CD4-positive, alpha-beta T cell (primary cell): ENCODE measurements at regions not wholly inside any gene's neighbourhood (a gene's known extent, or its start where the extent isn't known, plus 50 kb on each side); places are given as distances from the start of the nearest gene placed in this dataset.

Experiments used
- ATAC-seq: fragments of 200-7000 bp; cut with Tn5 transposase; one replicate; pipeline ENCODE4 v1.10.0; 2022; ENCODE audit warnings: mild to moderate bottlenecking; ENCODE audit not compliant: poor library complexity
- CTCF ChIA-PET: fragments of 350-600 bp; sonication (Branson Sonifier 250); formaldehyde crosslinking; loops from one replicate; lab custom pipeline; 2021; ENCODE audit warnings: antibody characterized with exemption, inconsistent platforms; lab: Charles Lee
- POLR2A ChIA-PET: fragments of 350-600 bp; sonication (Branson Sonifier 250); formaldehyde crosslinking; loops from one replicate; lab custom pipeline; 2021; ENCODE audit warnings: antibody characterized with exemption, inconsistent platforms; lab: Charles Lee
- DNase-seq, 14 experiments: peaks; one replicate each; pipeline ENCODE4 v3.0.0-alpha.2; 2013 to 2020; ENCODE audit warnings: mixed read lengths in 2 of 14
- H3K27ac ChIP-seq, 2 donors: one replicate each; pipeline versions ENCODE4 v1.5.1 to v1.7.0; 2013; ENCODE audit warnings: low read length in 2 of 2, low read depth in 1 of 2, mild to moderate bottlenecking in 1 of 2
- H3K27me3 ChIP-seq, 2 experiments: 1 replicate in 1 of 2; 2 replicates in 1 of 2; pipeline versions ENCODE4 v1.6.1 to v1.7.0; 2013; ENCODE audit warnings: low read length in 2 of 2, control low read depth in 1 of 2, mild to moderate bottlenecking in 1 of 2, moderate library complexity in 1 of 2; ENCODE audit not compliant: insufficient read depth in 2 of 2, control insufficient read depth in 1 of 2
- H3K36me3 ChIP-seq: one replicate; pipeline ENCODE4 v1.6.1; 2013; ENCODE audit warnings: low read length, control low read depth; ENCODE audit not compliant: insufficient read depth
- H3K4me1 ChIP-seq: one replicate; pipeline ENCODE4 v1.6.1; 2013; ENCODE audit warnings: low read length, control low read depth; ENCODE audit not compliant: insufficient read depth
- H3K4me3 ChIP-seq: one replicate; pipeline ENCODE4 v1.5.1; 2013; ENCODE audit warnings: mild to moderate bottlenecking, low read length, moderate library complexity
- H3K9me3 ChIP-seq, 2 experiments: 1 replicate in 1 of 2; 2 replicates in 1 of 2; pipeline versions ENCODE4 v1.6.1 to v1.7.0; 2013; ENCODE audit warnings: low read length in 2 of 2, mild to moderate bottlenecking in 2 of 2, control low read depth in 1 of 2, moderate library complexity in 1 of 2; ENCODE audit not compliant: control insufficient read depth in 1 of 2, insufficient read depth in 1 of 2
- H3K27ac Mint-ChIP-seq: one replicate; pipeline ENCODE4 v1.8.0; 2020; ENCODE audit warnings: mixed read lengths
- H3K27me3 Mint-ChIP-seq: one replicate; pipeline ENCODE4 v1.8.0; 2021; ENCODE audit warnings: mixed read lengths
- H3K36me3 Mint-ChIP-seq: one replicate; pipeline ENCODE4 v1.8.0; 2021; ENCODE audit warnings: low read depth, mixed read lengths
- H3K4me1 Mint-ChIP-seq: one replicate; pipeline ENCODE4 v1.8.0; 2021; ENCODE audit warnings: low read depth, mixed read lengths
- H3K4me3 Mint-ChIP-seq: one replicate; pipeline ENCODE4 v1.8.0; 2020; ENCODE audit warnings: mild to moderate bottlenecking, mixed read lengths
- H3K9me3 Mint-ChIP-seq: one replicate; pipeline ENCODE4 v1.8.0; 2020; ENCODE audit warnings: mixed read lengths
- CTCF ChIP-seq: fragments of 200-600 bp; IDR thresholded peaks from one replicate; pipeline ENCODE4 v1.8.0; 2022; ENCODE audit warnings: antibody characterized with exemption, mild to moderate bottlenecking
- intact Hi-C, 2 experiments: fragments of 100-400 bp; cut with DNase I in 1 of 2; cut with micrococcal nuclease in 1 of 2; formaldehyde crosslinking; loops; one replicate each; pipeline versions ENCODE4 v1.15.1 to v1.9.0; 2023 to 2025; cut with DNase I, micrococcal nuclease

GRCh38 chr6:140671926-140672325 is 1297.5 kb upstream of the CITED2 start:
- H3K36me3 ChIP-seq = no peaks in the 10 kb centered on the region
- CTCF ChIA-PET = no interaction called here
- no peaks in the 10 kb centered on the region for H3K27me3 ChIP-seq
- Mint-ChIP-seq H3K27ac (no peak overlapping the region), H3K36me3 (no peaks in the 10 kb centered on the region), H3K9me3 (no peaks in the 10 kb centered on the region), H3K4me1 (no peaks in the 10 kb centered on the region), H3K4me3 (no peak overlapping the region), H3K27me3 (no peaks in the 10 kb centered on the region)
- no peak for TF ChIP-seq CTCF
- POLR2A ChIA-PET = no interaction called here
- intact Hi-C loops = no loop called here
- H3K27ac ChIP-seq = no peak overlapping the region
- ATAC-seq (no peak), DNase-seq (peak in 1 of 14 experiments; percentile 7)
- no peaks in the 10 kb centered on the region for H3K9me3 ChIP-seq
- no peaks in the 10 kb centered on the region for H3K4me1 ChIP-seq
- no peak overlapping the region for H3K4me3 ChIP-seq

GRCh38 chr6:140670021-140670420 is 1295.6 kb upstream of the CITED2 start:
- H3K4me3 ChIP-seq = no peak overlapping the region
- H3K4me1 Mint-ChIP-seq = no peaks in the 10 kb centered on the region
- ChIA-PET POLR2A (no interaction called here), CTCF (no interaction called here)
- no peaks in the 10 kb centered on the region for H3K27me3 Mint-ChIP-seq
- ATAC-seq (no peak), DNase-seq (no peak)
- no peak for TF ChIP-seq CTCF
- no peaks in the 10 kb centered on the region for H3K36me3 ChIP-seq
- no peak overlapping the region for H3K27ac Mint-ChIP-seq
- H3K4me1 ChIP-seq = no peaks in the 10 kb centered on the region
- intact Hi-C loops = no loop called here
- H3K27ac ChIP-seq = no peak overlapping the region
- no peaks in the 10 kb centered on the region for H3K9me3 ChIP-seq
- H3K4me3 Mint-ChIP-seq = no peak overlapping the region
- H3K27me3 ChIP-seq = peaks cover 0 to 4% of the 10 kb centered on the region in 2 experiments
- no peaks in the 10 kb centered on the region for H3K9me3 Mint-ChIP-seq
- no peaks in the 10 kb centered on the region for H3K36me3 Mint-ChIP-seq

GRCh38 chr6:140669321-140669720 is 1294.9 kb upstream of the CITED2 start:
- Histone ChIP-seq H3K27me3 (peaks cover 0 to 4% of the 10 kb centered on the region in 2 experiments), H3K36me3 (no peaks in the 10 kb centered on the region), H3K9me3 (no peaks in the 10 kb centered on the region), H3K4me1 (no peaks in the 10 kb centered on the region), H3K27ac (no peak overlapping the region), H3K4me3 (no peak overlapping the region)
- no peaks in the 10 kb centered on the region for H3K4me1 Mint-ChIP-seq
- H3K4me3 Mint-ChIP-seq = no peak overlapping the region
- intact Hi-C loops = no loop called here
- ChIA-PET POLR2A (no interaction called here), CTCF (no interaction called here)
- DNase-seq (no peak), ATAC-seq (no peak)
- no peak overlapping the region for H3K27ac Mint-ChIP-seq
- H3K27me3 Mint-ChIP-seq = no peaks in the 10 kb centered on the region
- TF ChIP-seq CTCF = no peak
- H3K9me3 Mint-ChIP-seq = no peaks in the 10 kb centered on the region
- no peaks in the 10 kb centered on the region for H3K36me3 Mint-ChIP-seq
